HCT116 (cell line): ENCODE measurements at regions not wholly inside any gene's neighbourhood (a gene's known extent, or its start where the extent isn't known, plus 50 kb on each side); places are given as distances from the start of the nearest gene placed in this dataset.

Experiments used
- ATAC-seq: fragments of 200-7000 bp; cut with Tn5 transposase; 2 replicates; pipeline ENCODE4 v1.9.1; 2020; ENCODE audit warnings: mild to moderate bottlenecking, moderate library complexity
- BruUV-seq: library from RNA; stranded (reverse); fragments of 400-500 nt; replicated peaks from 2 replicates; lab custom pipeline; 2021; lab: Mats Ljungman, UMichigan
- CTCF ChIA-PET: fragments of 300-600 bp; sonication (Branson Sonifier 250); formaldehyde crosslinking; loops from one replicate; lab custom pipeline; 2021; ENCODE audit warnings: antibody characterized with exemption; lab: Charles Lee
- POLR2A ChIA-PET: fragments of 300-600, 350-600 bp; sonication (Branson Sonifier 250); formaldehyde crosslinking; loops from one replicate; lab custom pipeline; 2021; ENCODE audit warnings: antibody characterized with exemption; lab: Charles Lee
- RAD21 ChIA-PET, 2 experiments: fragments of 300-600 bp; sonication (Branson Sonifier 250); formaldehyde crosslinking; loops; one replicate each; lab custom pipeline; 2023; ENCODE audit warnings: low total read pairs in 2 of 2; ENCODE audit not compliant: uncharacterized antibody in 2 of 2, unreplicated experiment in 2 of 2, low non-redundant PET in 1 of 2; lab: Charles Lee
- DNase-seq: peaks from one replicate; pipeline ENCODE4 v3.0.0-alpha.2; 2010; ENCODE audit warnings: low read depth, low spot score
- H2AFZ ChIP-seq: fragments of 200-600 bp; shearing (Covaris generic), sonication (generic); 2 replicates; pipeline ENCODE4 v1.6.1; 2017; ENCODE audit warnings: low read depth, mixed run types, mixed read lengths, antibody characterized with exemption, low read length; ENCODE audit not compliant: poor library complexity, severe bottlenecking
- H3K27ac ChIP-seq: 2 replicates; pipeline ENCODE4 v1.5.1; 2012; ENCODE audit warnings: low read depth, low read length
- H3K27me3 ChIP-seq: fragments of 200-600 bp; sonication (generic); 2 replicates; pipeline ENCODE4 v1.6.1; 2016; ENCODE audit warnings: mixed run types, low read length, mixed read lengths; ENCODE audit not compliant: insufficient read depth
- H3K36me3 ChIP-seq, 2 experiments: fragments of 200-500 bp in 1 of 2; fragments of 200-600 bp in 1 of 2; sonication (Bioruptor generic) in 1 of 2; sonication (generic) in 1 of 2; 2 replicates each; pipeline versions ENCODE4 v1.5.1 to v1.6.1; 2014 to 2016; ENCODE audit warnings: low read length in 2 of 2, inconsistent platforms in 1 of 2, mixed read lengths in 1 of 2, mixed run types in 1 of 2; ENCODE audit not compliant: insufficient read depth in 2 of 2, control insufficient read depth in 1 of 2
- H3K4me1 ChIP-seq, 2 experiments: fragments of 200-600 bp in 1 of 2; sonication (generic) in 1 of 2; 2 replicates each; pipeline versions ENCODE4 v1.5.1 to v1.6.1; 2012 to 2017; ENCODE audit warnings: low read length in 2 of 2, inconsistent platforms in 1 of 2, mild to moderate bottlenecking in 1 of 2, mixed read lengths in 1 of 2, mixed run types in 1 of 2, moderate library complexity in 1 of 2; ENCODE audit not compliant: insufficient read depth in 2 of 2, control insufficient read depth in 1 of 2
- H3K4me2 ChIP-seq: fragments of 200-600 bp; sonication (generic); 2 replicates; pipeline ENCODE4 v1.6.1; 2017; ENCODE audit warnings: mixed run types, low read length, mixed read lengths
- H3K4me3 ChIP-seq, 2 experiments: fragments of 200-600 bp in 1 of 2; sonication (generic) in 1 of 2; replicated peaks in 1 of 2; 2 replicates each; pipeline ENCODE4 v1.5.1; 2011 to 2016; ENCODE audit warnings: low read length in 2 of 2, control low read depth in 1 of 2, low read depth in 1 of 2, mild to moderate bottlenecking in 1 of 2, mixed read lengths in 1 of 2, mixed run types in 1 of 2
- H3K79me2 ChIP-seq: fragments of 200-600 bp; sonication (generic); 2 replicates; pipeline ENCODE4 v1.6.1; 2017; ENCODE audit warnings: mild to moderate bottlenecking, mixed run types, low read length, moderate library complexity, mixed read lengths; ENCODE audit not compliant: insufficient read depth
- H3K9ac ChIP-seq: fragments of 200-600 bp; sonication (generic); 2 replicates; pipeline ENCODE4 v1.6.1; 2016; ENCODE audit warnings: low read length, mixed read lengths
- H3K9me2 ChIP-seq: fragments of 200-600 bp; sonication (generic), shearing (Covaris generic); 2 replicates; pipeline ENCODE4 v1.6.1; 2017; ENCODE audit warnings: mixed run types, mild to moderate bottlenecking, moderate library complexity; ENCODE audit not compliant: insufficient read depth
- H3K9me3 ChIP-seq, 2 experiments: fragments of 200-500 bp in 1 of 2; fragments of 200-600 bp in 1 of 2; sonication (Bioruptor generic) in 1 of 2; sonication (generic) in 1 of 2; 2 replicates each; pipeline ENCODE4 v1.6.1; 2014 to 2017; ENCODE audit warnings: low read length in 2 of 2, mixed read lengths in 2 of 2, inconsistent platforms in 1 of 2, low read depth in 1 of 2, mild to moderate bottlenecking in 1 of 2, mixed run types in 1 of 2, moderate library complexity in 1 of 2; ENCODE audit not compliant: control insufficient read depth in 1 of 2, insufficient read depth in 1 of 2
- H4K20me1 ChIP-seq: fragments of 200-600 bp; sonication (generic), shearing (Covaris generic); 2 replicates; pipeline ENCODE4 v1.6.1; 2017; ENCODE audit warnings: mixed run types, mild to moderate bottlenecking, moderate library complexity; ENCODE audit not compliant: insufficient read depth
- ATF3 ChIP-seq: IDR thresholded peaks from 2 replicates; pipeline ENCODE4 v1.6.1; 2012
- CEBPB ChIP-seq: IDR thresholded peaks from 2 replicates; pipeline ENCODE4 v1.6.1; 2012; ENCODE audit warnings: low read depth
- CTCF ChIP-seq, 3 experiments: fragments of 200-600 bp in 1 of 3; sonication (generic) in 1 of 3; IDR thresholded peaks in 2 of 3; conservative IDR thresholded peaks in 1 of 3; 2 replicates each; pipeline ENCODE4 v1.5.1; 2012 to 2017; ENCODE audit warnings: low read depth in 2 of 3, low read length in 2 of 3, antibody characterized with exemption in 1 of 3, borderline replicate concordance in 1 of 3, control low read depth in 1 of 3, mild to moderate bottlenecking in 1 of 3, mixed read lengths in 1 of 3, mixed run types in 1 of 3, moderate library complexity in 1 of 3; ENCODE audit not compliant: insufficient read depth in 1 of 3
- EGR1 ChIP-seq: IDR thresholded peaks from 2 replicates; pipeline ENCODE4 v1.6.1; 2012; ENCODE audit warnings: low read depth
- ELF1 ChIP-seq: IDR thresholded peaks from 2 replicates; pipeline ENCODE4 v1.6.1; 2012; ENCODE audit warnings: low read depth, borderline replicate concordance
- JUND ChIP-seq: IDR thresholded peaks from 2 replicates; pipeline ENCODE4 v1.6.1; 2012
- MAX ChIP-seq: IDR thresholded peaks from 2 replicates; pipeline ENCODE4 v1.6.1; 2012
- POLR2A ChIP-seq: IDR thresholded peaks from 2 replicates; pipeline ENCODE4 v1.7.0; 2011; ENCODE audit warnings: borderline replicate concordance; ENCODE audit not compliant: insufficient read depth, insufficient read length; ENCODE audit errors: extremely low read depth
- POLR2AphosphoS5 ChIP-seq: IDR thresholded peaks from 2 replicates; pipeline ENCODE4 v1.6.1; 2011; ENCODE audit warnings: mild to moderate bottlenecking, low read depth, low read length, moderate library complexity
- RAD21 ChIP-seq: IDR thresholded peaks from 2 replicates; pipeline ENCODE4 v1.6.1; 2012; ENCODE audit warnings: low read depth, mild to moderate bottlenecking
- REST ChIP-seq: IDR thresholded peaks from 2 replicates; pipeline ENCODE4 v1.6.1; 2012; ENCODE audit warnings: low read depth
- SIN3A ChIP-seq: IDR thresholded peaks from 2 replicates; pipeline ENCODE4 v1.6.1; 2012; ENCODE audit warnings: low read depth
- SP1 ChIP-seq: IDR thresholded peaks from 2 replicates; pipeline ENCODE4 v1.6.1; 2012; ENCODE audit warnings: low read depth
- SRF ChIP-seq: IDR thresholded peaks from 2 replicates; pipeline ENCODE4 v1.6.1; 2012; ENCODE audit warnings: low read depth
- YY1 ChIP-seq: IDR thresholded peaks from 2 replicates; pipeline ENCODE4 v1.6.1; 2011; ENCODE audit warnings: low read length, low read depth, moderate library complexity, mild to moderate bottlenecking; ENCODE audit not compliant: insufficient replicate concordance; ENCODE audit errors: extremely low read depth
- ZBTB33 ChIP-seq: IDR thresholded peaks from 2 replicates; pipeline ENCODE4 v1.6.1; 2011; ENCODE audit warnings: mild to moderate bottlenecking, low read length, moderate library complexity; ENCODE audit not compliant: insufficient replicate concordance; ENCODE audit errors: extremely low read depth
- ZFX ChIP-seq: fragments of 450-650 bp; IDR thresholded peaks from 2 replicates; pipeline ENCODE4 v1.6.1; 2017
- ZNF274 ChIP-seq: fragments of 200-500 bp; sonication (Bioruptor generic); IDR thresholded peaks from 2 replicates; pipeline ENCODE4 v1.6.1; 2014; ENCODE audit warnings: mild to moderate bottlenecking, low read depth, low read length, inconsistent platforms
- intact Hi-C: fragments of 100-400 bp; cut with micrococcal nuclease; formaldehyde crosslinking; loops from 2 replicates; pipeline ENCODE4 v1.10.0; 2022

- BruUV-seq = no TSS peak
- Histone ChIP-seq H3K27ac (no peak overlapping the region), H3K9ac (no peak overlapping the region), H3K27me3 (no peaks in the 10 kb centered on the region), H3K4me1 (peaks cover 0 to 9% of the 10 kb centered on the region in 2 experiments; a peak in 2 of 4 replicates), H3K79me2 (no peaks in the 10 kb centered on the region), H3K4me3 (no peak overlapping the region), H3K4me2 (no peak overlapping the region), H3K9me2 (no peaks in the 10 kb centered on the region), H3K36me3 (no peaks in the 10 kb centered on the region), H4K20me1 (no peaks in the 10 kb centered on the region), H2AFZ (no peak overlapping the region), H3K9me3 (no peaks in the 10 kb centered on the region)
- ChIA-PET RAD21 (no interaction called here), POLR2A (no interaction called here), CTCF (no interaction called here)
- intact Hi-C loops = no loop called here
- no peak for TF ChIP-seq CTCF (IDR thresholded peaks at IDR 0.05 in 2 of 3, conservative IDR thresholded peaks at IDR 0.05 in 1 of 3; ENCODE audit: borderline replicate concordance in 1 of 3, insufficient read depth in 1 of 3, low read depth in 2 of 3, low read length in 2 of 3)
- no peak for TF ChIP-seq SRF
- no peak for TF ChIP-seq ZFX
- TF ChIP-seq ELF1 = no peak
- no peak for TF ChIP-seq RAD21
- no peak for TF ChIP-seq JUND
- TF ChIP-seq SP1 = no peak
- no peak for TF ChIP-seq SIN3A
- TF ChIP-seq EGR1 = no peak
- no peak for TF ChIP-seq ATF3
- TF ChIP-seq MAX = no peak
- no peak for TF ChIP-seq YY1
- TF ChIP-seq POLR2A = no peak
- no peak for TF ChIP-seq REST
- TF ChIP-seq ZNF274 = no peak
- TF ChIP-seq CEBPB = no peak
- no peak for TF ChIP-seq ZBTB33
- no peak for TF ChIP-seq POLR2AphosphoS5
- no peak for ATAC-seq
- DNase-seq = no peak
Observed at GRCh38 chr6:81861281-81861680, 108.8 kb upstream of the TENT5A start.
